HG03108 (cell line): ENCODE measurements at regions not wholly inside any gene's neighbourhood (a gene's known extent, or its start where the extent isn't known, plus 50 kb on each side); places are given as distances from the start of the nearest gene placed in this dataset.

ENCODE experiments used
- ATAC-seq: cut with Tn5 transposase; IDR thresholded peaks from one replicate; pipeline ENCODE4 v1.9.1; 2021; ENCODE audit warnings: moderate library complexity; ENCODE audit not compliant: unreplicated experiment

GRCh38 chr9:118028225-118028624, 324.0 kb downstream of the TLR4 start:
- no peak for ATAC-seq

DNA sequence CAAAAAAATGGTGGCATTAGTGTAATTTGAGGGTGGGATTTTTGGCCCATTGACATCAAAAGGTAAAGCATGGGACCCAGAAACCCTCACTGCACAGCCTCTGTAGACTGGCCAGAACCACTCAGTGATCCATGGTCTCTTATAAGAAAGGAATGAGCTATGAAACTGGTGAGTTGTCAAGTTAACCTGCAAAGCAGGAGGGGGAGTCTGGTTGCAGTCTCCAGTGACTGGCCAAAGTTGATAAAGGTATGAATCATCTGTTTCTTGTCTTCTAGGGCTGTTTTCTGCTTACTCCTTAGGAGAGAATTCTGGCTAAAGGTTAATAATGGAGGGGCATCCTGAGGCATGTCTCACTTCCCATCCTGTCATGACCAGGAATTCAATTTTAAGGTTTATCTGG, 325.2 kb downstream of the TLR4 start:
- ATAC-seq, result no peak

- ATAC-seq, result no peak
These were observed 330.5 kb downstream of the TLR4 start for GRCh38 chr9:118034701-118035100.

- no peak for ATAC-seq
These were observed 334.5 kb downstream of the TLR4 start for GRCh38 chr9:118038713-118039112.

- no peak for ATAC-seq
These were observed 354.0 kb downstream of the TLR4 start for GRCh38 chr9:118058227-118058626.

GRCh38 chr9:118059484-118060278, 355.5 kb downstream of the TLR4 start:
- ATAC-seq, result no peak

DNA sequence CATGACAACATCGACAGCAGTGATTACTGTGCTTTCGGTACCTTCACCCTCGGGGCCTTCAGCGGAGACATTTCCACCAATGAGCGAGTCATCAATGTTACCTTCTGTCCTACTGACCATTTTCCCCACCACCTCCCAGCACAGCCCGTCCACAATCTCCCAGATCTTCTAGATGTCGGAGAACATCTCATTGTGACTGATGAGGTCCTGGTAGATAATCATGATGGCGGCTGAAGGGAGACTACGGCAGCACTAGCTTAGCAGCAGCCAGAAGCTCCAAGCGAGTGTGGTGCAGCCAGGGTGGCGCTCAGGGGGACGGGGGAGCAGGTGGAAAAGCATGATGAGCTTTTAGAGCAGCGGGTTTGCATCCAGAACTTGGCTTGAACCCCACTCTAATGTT, 379.0 kb downstream of the TLR4 start:
- no peak for ATAC-seq

- no peak for ATAC-seq
These were observed 383.9 kb downstream of the TLR4 start for GRCh38 chr9:118088090-118088489.

GRCh38 chr9:118091226-118091625, 387.0 kb downstream of the TLR4 start:
- ATAC-seq, result no peak

DNA sequence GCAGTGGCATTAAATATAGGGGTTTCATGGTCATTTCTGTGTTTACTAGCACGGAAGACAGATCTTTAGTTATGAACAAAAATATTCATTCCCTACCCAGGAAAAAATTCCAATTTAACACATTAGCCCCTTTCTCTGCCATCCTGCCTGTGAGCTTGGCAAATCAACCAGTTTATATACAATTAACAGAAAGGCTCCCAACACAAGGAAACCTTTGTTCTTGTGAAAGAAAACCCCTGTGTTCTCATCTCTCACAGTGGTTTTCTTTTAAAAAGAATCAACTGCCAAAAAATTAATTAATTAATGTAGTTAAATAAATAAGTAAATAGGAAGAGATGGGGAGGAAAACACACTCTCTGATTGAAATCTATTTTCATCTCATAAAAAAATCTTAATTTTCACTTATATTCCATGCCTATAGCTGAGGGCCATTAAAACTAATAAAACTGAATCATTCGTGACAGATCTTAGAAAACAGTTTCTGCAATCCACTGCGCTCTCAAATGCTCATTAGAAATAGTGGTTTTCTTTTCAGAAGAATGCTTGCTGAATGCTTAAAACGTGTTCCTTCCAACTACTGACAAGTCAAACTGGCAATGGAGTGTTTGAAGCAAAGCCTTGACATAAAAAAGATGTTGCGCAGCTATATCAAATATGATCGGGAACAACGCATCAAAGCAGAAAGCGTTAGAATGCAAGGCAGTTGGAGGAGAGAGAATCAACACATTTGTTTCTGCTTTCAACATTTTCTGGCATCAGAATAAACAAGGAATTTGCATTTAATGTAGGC, 387.7 kb downstream of the TLR4 start:
- ATAC-seq, result no peak

DNA sequence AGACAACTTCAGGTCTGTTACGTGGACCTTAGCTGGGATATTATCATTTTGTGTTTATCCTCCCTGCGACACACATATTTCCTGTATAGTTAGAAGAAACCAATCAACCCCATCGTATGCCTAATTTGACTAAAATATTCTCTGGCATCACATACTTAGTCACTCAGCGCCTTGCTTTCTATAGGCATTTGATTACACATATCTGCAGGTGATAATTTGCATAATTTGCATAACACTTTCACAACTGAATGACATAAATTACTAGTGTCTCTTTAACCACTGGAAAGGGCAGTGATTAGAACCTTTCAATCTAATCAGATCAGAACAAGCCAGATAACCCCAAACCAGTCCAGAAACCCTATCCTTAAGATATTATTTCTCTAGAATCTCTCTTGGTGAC, 390.2 kb downstream of the TLR4 start:
- no peak for ATAC-seq

DNA sequence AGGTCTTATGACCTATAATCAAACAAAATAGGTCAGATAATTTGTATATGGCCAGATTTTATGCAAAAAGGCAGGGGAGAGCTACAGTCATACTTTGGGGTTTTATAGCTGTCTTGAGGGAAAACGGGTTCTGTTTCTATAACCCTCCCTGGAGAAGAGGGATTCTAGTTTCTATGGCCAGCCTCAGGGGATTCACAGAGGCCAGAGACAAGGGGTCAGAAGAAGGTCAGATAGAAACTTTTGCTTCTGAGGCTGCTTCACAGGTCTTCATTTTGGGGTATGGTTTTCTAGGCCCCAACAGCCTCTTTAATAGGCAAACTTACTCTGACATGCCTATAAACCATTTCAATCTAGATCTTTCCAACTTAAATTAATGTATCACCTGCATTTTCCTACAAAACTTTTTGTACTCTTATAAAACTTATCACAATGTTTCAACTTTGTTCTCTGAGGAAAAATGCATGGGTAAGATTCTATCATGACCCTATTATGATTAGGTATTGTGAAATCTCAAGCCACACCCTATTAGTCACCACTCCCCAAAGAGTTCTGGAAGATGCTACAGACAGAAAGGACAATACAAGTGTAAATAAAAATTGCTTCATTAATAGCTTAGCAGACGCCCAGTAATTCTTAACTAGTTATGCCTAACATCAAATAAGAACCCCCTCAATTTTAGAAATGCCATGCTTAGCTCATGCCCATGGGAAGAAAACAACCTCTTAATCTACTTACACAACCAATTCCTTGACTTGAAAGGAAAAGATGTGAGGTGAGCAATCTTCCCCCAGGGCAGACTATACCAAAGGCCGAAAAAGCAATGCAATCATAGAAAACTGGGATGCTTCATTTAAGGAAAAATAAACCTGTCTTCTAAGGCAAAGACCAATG, 396.6 kb downstream of the TLR4 start:
- no peak for ATAC-seq

GRCh38 chr9:118104363-118104762, 400.2 kb downstream of the TLR4 start:
- ATAC-seq, result no peak

- ATAC-seq, result no peak
These were observed 404.8 kb downstream of the TLR4 start for GRCh38 chr9:118108971-118109370.

GRCh38 chr9:118109542-118109941, 405.3 kb downstream of the TLR4 start:
- ATAC-seq, result no peak

- no peak for ATAC-seq
These were observed 417.2 kb downstream of the TLR4 start for GRCh38 chr9:118121361-118121760.

- no peak for ATAC-seq
These were observed 424.1 kb downstream of the TLR4 start for GRCh38 chr9:118128313-118128712.

DNA sequence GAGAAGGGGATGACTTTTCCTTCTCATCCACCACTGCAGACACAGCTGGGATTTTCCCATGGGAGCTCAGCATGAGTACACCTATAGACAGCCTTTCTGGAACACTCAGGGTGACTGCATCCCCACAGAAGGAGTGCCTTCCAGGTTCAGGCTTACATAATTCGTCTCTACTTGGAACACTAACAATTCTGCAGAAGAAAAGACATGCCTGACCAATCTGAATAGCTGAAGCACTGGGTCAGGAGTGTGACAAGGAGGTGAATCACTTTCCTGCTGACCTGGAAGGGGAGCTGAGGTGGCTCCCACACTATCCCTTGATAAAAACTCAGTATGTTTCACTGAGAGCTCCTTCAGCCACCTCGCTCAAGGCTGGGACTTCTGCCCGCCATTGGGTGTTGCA, 425.3 kb downstream of the TLR4 start:
- ATAC-seq, result no peak

- no peak for ATAC-seq
These were observed 444.8 kb downstream of the TLR4 start for GRCh38 chr9:118148990-118149389.

- ATAC-seq, result no peak
These were observed 452.6 kb downstream of the TLR4 start for GRCh38 chr9:118156846-118157245.

DNA sequence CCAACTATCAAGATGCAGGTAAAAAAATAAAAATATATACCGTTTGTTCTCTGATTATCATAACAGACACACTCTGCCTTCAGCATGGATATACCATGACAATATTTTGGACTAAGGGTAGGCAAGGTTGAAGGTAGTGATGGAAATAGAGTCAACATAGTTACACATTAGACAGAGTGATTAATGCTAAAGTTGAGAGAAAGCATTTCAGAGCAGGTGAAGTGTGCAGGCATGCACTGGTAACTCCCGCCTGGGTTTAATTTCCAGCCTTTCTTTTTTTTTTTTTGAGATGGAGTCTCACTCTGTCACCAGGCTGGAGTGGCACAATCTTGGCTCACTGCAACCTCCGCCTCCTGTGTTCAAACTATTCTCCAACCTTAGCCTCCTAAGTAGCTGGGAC, 458.5 kb downstream of the TLR4 start:
- ATAC-seq, result no peak
